Endometrium (tissue), 2 donors: ENCODE measurements at regions not wholly inside any gene's neighbourhood (a gene's known extent, or its start where the extent isn't known, plus 50 kb on each side); places are given as distances from the start of the nearest gene placed in this dataset.
A peak's percentile ranks its signal among the peaks of the same experiment; 100 is the strongest.
"Not testable (repeated sequence)": the region's sequence is repeated elsewhere in the genome, so short reads cannot be mapped to it uniquely, and the experiment has no call there.

Experiments
- FAIRE-seq: peaks from 2 replicates; lab custom pipeline; 2012; peaks lifted over from hg19 to GRCh38; lab: Jason Lieb, UNC
- donor health status: control.
- donor health status: control.

DNA sequence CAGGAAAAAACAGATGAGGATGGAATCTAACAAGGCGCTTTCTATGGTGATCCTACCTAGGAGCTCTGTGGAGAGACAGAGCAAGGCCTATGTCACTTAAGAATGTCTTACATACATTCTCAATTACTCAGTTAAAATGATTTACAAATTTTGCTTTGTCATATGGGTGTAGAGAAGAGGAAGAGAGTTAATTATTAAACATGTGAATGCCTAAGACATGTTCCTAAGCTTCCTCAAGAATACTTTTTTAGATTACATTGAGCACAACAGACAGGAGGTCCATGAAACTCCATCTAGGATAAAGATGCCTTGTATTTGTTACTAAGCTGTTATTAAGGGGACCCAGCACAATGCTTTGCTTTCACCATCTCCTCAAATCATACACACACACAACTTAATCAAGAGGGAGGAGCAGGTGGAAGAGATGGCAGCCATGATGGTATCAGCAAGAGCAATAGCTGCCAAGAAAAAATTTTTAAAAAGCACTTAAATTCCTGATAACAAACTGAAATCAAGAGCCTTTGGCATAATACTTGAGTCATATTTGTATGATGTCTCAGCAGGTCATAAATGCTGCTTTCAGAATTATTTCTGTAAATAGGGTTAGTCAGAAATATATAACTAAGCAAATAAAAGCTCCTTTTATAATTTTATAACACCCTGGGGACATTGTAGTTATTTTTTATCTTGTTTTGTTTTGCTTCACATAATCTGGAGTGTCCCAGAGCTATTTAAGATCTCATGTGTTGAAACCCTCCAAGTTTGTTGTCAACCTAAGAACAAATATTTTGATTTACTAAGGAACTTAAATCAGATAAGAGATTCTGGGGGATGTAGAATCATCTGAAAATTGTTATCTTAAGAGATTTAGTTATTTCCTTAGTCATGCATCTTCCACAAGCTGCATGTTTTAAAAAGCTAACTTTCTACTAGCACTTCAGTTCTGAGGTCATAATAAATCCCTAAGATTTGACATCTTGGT, 70.0 kb upstream of the CD2AP start:
- peak; percentile 99 for FAIRE-seq

DNA sequence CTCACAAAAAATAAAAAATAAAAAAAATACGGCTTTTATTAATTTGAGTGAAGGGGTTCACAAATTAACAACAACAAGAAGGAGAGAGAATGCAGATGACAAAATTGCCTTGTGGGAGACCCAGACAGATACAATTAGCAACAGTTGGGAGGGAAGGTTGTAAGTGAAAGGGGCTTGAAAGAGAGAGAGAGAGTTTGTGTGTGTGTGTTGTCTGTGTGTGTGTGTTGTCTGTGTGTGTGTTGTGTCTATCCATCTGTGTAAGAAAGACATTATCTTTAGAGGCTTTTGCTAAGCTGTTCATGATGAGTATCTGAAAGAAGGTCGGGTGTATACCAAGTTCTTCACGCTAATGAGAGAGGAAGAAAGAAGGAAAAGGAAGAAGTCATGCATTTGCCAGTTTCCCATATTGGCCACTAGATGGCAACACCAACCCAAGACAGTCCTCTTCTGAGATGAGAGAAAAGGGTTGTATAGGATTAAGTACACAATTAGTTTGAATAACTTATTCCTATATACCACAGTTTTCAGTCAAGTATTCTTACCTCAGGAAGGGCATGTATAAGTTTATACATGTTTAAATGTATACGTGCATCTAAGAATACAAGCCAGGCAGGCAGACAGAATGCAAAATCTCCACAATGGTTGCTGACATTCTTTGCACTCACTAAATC, 63.7 kb upstream of the CD2AP start:
- FAIRE-seq, result peak; percentile 82

DNA sequence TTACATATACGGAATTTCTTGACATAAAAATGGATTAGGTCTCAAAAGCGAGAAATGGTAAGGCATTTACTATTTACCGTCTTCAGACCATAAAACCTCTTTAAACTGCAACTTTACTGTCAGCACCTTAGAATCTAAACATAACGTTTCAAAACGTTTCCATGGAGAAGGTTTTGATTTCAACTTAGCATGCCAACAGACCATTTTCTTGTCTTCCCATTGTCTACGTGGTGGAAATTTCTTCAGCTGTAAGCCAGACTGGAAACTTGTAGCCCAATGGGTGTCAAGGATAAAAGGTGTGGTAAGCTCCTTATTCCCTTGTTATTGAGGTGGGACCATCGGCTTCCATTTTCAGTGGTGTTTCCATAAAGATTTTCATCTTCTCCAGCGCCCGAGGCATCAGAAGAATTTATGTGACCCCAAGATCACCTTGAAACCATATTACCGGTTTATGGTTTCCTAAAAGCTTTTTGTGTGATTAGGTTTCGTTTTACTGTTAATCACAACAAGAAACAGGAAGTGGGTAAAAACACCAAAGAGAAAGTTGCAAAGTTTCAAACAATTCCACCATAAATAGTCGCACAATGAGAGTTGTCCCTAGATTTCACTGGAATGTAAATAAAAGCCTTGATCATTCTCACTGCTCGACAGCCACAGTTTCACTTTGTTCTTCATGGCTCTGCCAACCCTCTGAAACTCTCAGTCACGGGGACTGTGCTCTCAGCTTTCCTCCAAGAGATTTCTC, 63.0 kb upstream of the CD2AP start:
- peak; percentile 31 for FAIRE-seq

DNA sequence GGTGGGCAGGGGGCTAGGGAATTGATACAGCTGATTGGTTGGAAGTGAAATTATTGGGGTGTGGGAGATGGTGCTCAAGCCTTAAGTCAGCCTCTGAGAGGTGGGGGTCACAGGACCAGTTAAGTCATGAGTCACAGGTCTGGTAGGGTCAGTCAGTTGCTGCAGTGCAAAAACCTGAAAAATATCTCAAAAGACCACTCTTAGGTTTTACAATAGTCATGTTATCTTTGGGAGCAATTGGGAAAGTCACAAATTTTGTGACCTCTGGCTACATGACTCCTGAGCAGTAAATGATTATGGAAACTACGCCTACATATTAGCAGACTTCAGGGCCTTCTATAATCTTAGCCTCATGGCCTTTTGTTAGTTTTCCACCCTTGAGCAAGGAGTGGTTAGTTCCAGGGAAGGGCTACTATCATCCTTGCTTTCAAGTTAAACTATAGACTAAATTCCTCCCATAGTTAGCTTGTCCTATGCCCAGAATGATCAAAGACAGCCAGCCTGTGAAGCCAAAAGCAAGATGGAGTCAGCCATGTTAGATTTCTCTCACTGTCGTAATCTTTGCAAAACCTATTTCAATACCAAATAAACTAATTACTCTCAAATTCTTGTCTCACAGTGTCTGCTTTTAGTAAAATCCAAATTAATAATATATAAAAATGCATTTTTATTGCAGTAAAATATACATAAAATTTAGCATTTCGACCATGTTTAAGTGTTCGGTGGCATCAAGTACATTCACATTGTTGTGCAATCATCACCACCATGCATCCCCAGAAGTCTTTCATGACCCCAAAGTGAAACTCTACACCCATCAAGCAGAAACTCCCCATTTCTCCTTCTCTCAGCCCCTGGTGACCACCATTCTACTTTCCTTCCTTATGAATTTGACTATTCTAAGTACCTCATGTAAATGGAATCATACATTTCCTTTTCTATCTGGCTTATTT, 60.9 kb upstream of the CD2AP start:
- FAIRE-seq, result no peak

DNA sequence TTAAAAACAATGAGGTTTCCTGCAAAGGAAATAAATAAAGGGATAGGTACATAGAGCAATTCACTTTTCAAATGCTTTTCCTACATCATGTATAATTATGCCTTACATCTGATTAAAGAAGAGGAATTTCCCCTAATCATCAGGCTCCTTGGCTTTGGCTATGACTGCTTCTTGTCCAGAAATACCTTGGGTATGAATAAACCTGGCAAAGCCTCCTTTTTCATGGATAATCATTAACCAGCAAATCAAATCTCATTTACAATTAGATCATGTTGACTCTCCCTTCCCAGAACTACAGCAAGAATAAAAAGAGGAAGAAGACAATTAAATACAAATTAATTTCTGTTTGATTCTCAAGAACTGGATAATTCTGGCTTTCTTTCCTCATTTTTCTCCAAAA, 58.0 kb upstream of the CD2AP start:
- peak; percentile 23 for FAIRE-seq

DNA sequence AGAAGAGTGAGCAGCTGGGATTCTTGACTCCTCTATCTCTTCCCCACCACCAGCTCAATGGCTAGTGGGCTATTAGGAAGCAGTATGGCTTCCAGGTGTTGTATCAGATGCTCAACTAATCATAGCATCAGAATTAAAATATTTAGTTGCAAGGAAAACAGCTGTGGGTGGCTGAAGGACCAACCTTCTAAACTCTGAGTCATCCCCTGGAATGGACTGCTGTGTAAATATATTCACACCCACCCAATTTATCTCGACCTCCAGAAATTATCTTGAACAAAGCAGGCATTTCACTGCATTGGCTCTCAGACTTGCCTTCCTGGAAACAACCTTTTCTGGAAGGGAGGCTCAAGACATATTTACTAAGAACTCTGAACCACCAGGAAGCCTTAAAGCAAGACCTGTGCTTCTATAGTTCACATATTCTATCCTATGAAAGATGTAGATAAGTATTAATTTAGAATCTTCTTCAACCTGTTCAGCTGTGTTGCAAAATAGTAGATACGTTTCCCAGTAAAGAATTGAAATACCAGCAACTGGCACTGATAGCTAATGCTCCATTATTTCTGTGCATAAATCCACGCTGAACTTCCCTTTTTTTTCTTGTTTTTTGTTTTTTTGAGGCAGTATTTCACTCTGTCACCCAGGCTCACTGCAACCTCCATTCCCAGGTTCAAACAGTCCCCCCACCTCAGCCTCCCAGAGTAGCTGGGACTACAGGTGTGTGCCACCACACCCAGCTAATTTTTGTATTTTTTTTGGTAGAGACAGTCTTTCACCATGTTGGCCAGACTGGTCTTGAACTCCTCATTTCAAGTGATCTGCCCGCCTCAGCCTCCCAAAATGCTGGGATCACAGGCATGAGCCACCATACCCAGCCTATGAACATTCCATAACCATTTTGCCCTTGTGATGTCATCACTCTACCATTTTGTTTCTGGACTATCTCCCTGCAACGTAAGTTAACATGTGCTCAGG, 56.9 kb upstream of the CD2AP start:
- no peak for FAIRE-seq

DNA sequence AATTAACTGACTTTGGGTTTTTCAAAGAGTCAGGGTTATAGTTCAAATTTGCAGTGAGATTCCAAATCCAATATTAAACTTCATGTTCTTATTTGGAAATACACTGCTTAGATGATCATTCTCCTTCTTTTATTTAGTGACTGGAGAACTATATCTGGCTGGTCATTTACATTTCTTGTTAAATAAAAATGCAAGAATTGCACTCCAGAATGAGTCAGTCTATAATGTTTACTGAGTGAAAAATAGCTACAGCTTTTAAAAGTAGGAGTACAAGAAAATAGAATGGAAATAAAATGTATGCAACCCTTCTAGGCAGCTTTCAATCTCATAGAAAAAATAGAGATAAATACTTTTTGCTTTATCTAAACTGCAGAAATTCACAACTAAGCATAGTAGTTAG, 54.5 kb upstream of the CD2AP start:
- no peak for FAIRE-seq

DNA sequence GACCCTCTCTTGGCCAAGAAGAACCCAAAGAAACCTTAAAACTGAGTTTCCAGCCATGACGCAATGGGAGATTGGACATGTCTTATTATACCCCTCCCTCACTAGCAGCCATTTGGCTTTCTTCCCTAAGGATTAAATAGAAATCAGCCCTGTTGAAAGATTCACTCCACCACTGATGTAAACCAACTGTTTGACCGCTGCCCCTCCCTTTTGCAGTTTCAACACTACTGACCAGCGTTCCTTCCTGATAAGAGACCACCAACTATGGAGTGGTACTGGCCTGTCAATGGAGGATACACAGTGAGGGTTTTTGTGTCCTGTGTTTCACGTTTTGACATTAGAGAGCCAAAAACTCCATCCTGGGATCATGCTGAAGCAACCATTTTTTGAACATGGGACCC, 53.2 kb upstream of the CD2AP start:
- FAIRE-seq, result no peak

DNA sequence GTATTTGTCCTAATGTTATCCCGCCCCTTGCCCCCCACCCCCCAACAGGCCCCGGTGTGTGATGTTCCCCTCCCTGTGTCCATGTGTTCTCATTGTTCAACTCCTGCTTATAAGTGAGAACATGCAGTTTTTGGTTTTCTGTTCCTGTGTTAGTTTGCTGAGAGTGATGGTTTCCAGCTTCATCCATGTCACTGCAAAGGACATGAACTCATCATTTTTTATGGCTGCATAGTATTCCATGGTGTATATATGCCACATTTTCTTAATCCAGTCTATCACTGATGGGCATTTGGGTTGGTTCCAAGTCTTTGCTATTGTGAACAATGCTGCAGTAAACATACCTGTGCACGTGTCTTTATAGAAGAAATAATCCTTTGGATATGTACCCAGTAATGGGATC, 51.9 kb upstream of the CD2AP start:
- FAIRE-seq, result not testable (repeated sequence)

DNA sequence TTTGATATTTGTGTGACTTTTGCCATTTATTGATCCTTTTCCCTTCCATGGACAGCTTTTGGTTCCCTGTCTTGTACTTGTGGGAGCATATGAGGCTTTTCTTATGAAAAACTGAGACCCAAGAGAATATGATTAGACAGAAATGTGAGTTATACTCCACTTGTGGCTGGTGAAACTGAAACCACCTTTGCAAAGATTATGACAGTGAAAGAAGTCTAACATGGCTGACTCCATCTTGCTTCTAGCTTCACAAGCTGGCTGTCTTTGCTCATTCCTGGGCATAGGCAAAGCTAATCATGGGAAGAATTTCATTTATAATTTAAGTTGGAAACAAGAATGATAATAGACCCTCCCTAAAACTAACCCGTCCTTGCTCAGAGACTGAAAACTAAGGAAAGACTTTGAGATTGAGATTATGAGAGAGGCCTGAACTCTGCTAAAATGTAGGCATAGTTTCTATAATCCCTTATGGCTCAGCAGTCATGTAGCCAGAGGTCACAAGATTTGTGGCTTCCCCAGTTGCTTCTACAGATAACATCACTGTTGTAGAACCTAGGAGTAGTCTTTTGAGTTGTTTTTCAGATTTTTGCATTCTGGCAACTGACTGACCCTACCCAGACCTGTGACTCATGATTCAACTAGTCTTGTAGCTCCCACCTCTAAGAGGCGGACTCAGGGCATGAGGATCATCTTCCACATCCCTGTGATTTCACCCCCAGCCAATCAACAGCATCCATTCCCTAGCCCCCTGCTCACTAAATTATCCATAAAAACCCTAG, 50.9 kb upstream of the CD2AP start:
- FAIRE-seq, result no peak

DNA sequence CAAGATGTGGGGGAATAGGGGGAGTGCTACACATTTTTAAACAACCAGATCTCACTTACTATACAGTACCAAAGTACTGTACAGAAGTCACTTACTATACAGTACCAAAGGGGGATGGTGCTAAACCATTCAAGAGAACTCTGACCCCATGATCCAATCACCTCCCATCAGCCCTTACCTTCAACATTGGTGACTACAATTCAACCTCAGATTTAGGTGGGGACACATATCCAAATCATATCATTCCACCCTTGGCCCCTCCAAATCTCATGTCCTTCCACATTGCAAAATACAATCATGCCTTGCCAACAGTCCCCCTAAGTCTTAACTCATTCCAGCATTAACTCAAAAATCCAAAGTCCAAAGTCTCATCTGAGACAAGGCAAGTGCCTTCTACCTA, 49.9 kb upstream of the CD2AP start:
- no peak for FAIRE-seq
